ENCODE measurements at regions not wholly inside any gene's neighbourhood (a gene's known extent, or its start where the extent isn't known, plus 50 kb on each side); places are given as distances from the start of the nearest gene placed in this dataset.
A peak's percentile ranks its signal among the peaks of the same experiment; 100 is the strongest.

GRCh38 chr9:126556560-126557250 is 57.0 kb upstream of the LMX1B start:
- DNase-seq: no peak

- peak; percentile 54 for DNase-seq
Measured at GRCh38 chr9:126558051-126558665, 55.6 kb upstream of the LMX1B start.

- no peak for DNase-seq
Measured at GRCh38 chr9:126559296-126559695, 54.4 kb upstream of the LMX1B start.

GRCh38 chr9:126561582-126561981 is 52.1 kb upstream of the LMX1B start:
- no peak for DNase-seq

- no peak for DNase-seq
Measured at GRCh38 chr9:126563556-126563955, 50.2 kb upstream of the LMX1B start.

All from NCI-H2029 (cell line).